Activated naive CD8-positive, alpha-beta T cell (primary cell): ENCODE measurements at regions not wholly inside any gene's neighbourhood (a gene's known extent, or its start where the extent isn't known, plus 50 kb on each side); places are given as distances from the start of the nearest gene placed in this dataset.
"Not testable (repeated sequence)": the region's sequence is repeated elsewhere in the genome, so short reads cannot be mapped to it uniquely, and the experiment has no call there.

ENCODE experiments used
- H3K27ac Mint-ChIP-seq: one replicate; pipeline ENCODE4 v1.8.0; 2021; ENCODE audit warnings: mixed read lengths
- H3K27me3 Mint-ChIP-seq: one replicate; pipeline ENCODE4 v1.8.0; 2021; ENCODE audit warnings: mixed read lengths
- H3K36me3 Mint-ChIP-seq: one replicate; pipeline ENCODE4 v1.8.0; 2021; ENCODE audit warnings: mixed read lengths
- H3K4me1 Mint-ChIP-seq: one replicate; pipeline ENCODE4 v1.8.0; 2021; ENCODE audit warnings: low read depth, mixed read lengths
- H3K4me3 Mint-ChIP-seq: one replicate; pipeline ENCODE4 v1.8.0; 2021; ENCODE audit warnings: mild to moderate bottlenecking, mixed read lengths
- H3K9me3 Mint-ChIP-seq: one replicate; pipeline ENCODE4 v1.8.0; 2021; ENCODE audit warnings: low read depth, mixed read lengths

GRCh38 chr2:126952216-126952615 is 53.5 kb downstream of the TEX51 start:
- Mint-ChIP-seq H3K27ac (no peak overlapping the region), H3K9me3 (no peaks in the 10 kb centered on the region), H3K27me3 (peaks cover 4% of the 10 kb centered on the region), H3K4me1 (peaks cover 9% of the 10 kb centered on the region), H3K36me3 (no peaks in the 10 kb centered on the region), H3K4me3 (no peak overlapping the region)

GRCh38 chr2:126953483-126953882 is 54.8 kb downstream of the TEX51 start:
- H3K36me3 Mint-ChIP-seq, result no peaks in the 10 kb centered on the region
- H3K4me3 Mint-ChIP-seq, result no peak overlapping the region
- peaks cover 10% of the 10 kb centered on the region for H3K4me1 Mint-ChIP-seq
- no peak overlapping the region for H3K27ac Mint-ChIP-seq
- H3K27me3 Mint-ChIP-seq, result peaks cover 4% of the 10 kb centered on the region
- H3K9me3 Mint-ChIP-seq, result no peaks in the 10 kb centered on the region

GRCh38 chr2:126954831-126955230 is 56.1 kb downstream of the TEX51 start:
- H3K27me3 Mint-ChIP-seq, result peaks cover 8% of the 10 kb centered on the region
- H3K4me1 Mint-ChIP-seq, result peaks cover 10% of the 10 kb centered on the region
- no peak overlapping the region for H3K4me3 Mint-ChIP-seq
- no peaks in the 10 kb centered on the region for H3K9me3 Mint-ChIP-seq
- no peaks in the 10 kb centered on the region for H3K36me3 Mint-ChIP-seq
- no peak overlapping the region for H3K27ac Mint-ChIP-seq

GRCh38 chr2:126956773-126957172 is 58.1 kb downstream of the TEX51 start:
- H3K9me3 Mint-ChIP-seq, H3K27ac Mint-ChIP-seq, H3K27me3 Mint-ChIP-seq, H3K4me3 Mint-ChIP-seq, H3K4me1 Mint-ChIP-seq, H3K36me3 Mint-ChIP-seq: not testable (repeated sequence)

GRCh38 chr2:126963390-126963789 is 64.7 kb downstream of the TEX51 start:
- peaks cover 7% of the 10 kb centered on the region for H3K9me3 Mint-ChIP-seq
- H3K27ac Mint-ChIP-seq, result no peak overlapping the region
- peaks cover 10% of the 10 kb centered on the region for H3K27me3 Mint-ChIP-seq
- no peak overlapping the region for H3K4me3 Mint-ChIP-seq
- no peaks in the 10 kb centered on the region for H3K36me3 Mint-ChIP-seq
- no peaks in the 10 kb centered on the region for H3K4me1 Mint-ChIP-seq

GRCh38 chr2:126966601-126967000 is 67.9 kb downstream of the TEX51 start:
- no peaks in the 10 kb centered on the region for H3K9me3 Mint-ChIP-seq
- no peak overlapping the region for H3K4me3 Mint-ChIP-seq
- H3K36me3 Mint-ChIP-seq, result no peaks in the 10 kb centered on the region
- peaks cover 12% of the 10 kb centered on the region for H3K27me3 Mint-ChIP-seq
- H3K27ac Mint-ChIP-seq, result no peak overlapping the region
- no peaks in the 10 kb centered on the region for H3K4me1 Mint-ChIP-seq

GRCh38 chr2:126970583-126970982 is 71.9 kb downstream of the TEX51 start:
- no peaks in the 10 kb centered on the region for H3K9me3 Mint-ChIP-seq
- H3K27me3 Mint-ChIP-seq, result peaks cover 14% of the 10 kb centered on the region
- peak overlapping the region; percentile 20 for H3K4me3 Mint-ChIP-seq
- no peaks in the 10 kb centered on the region for H3K36me3 Mint-ChIP-seq
- H3K27ac Mint-ChIP-seq, result no peak overlapping the region
- no peaks in the 10 kb centered on the region for H3K4me1 Mint-ChIP-seq

- peaks cover 13% of the 10 kb centered on the region for H3K27me3 Mint-ChIP-seq
- H3K4me3 Mint-ChIP-seq, result peak overlapping the region; percentile 20
These were observed 72.4 kb downstream of the TEX51 start for GRCh38 chr2:126971162-126971480.

GRCh38 chr2:126971481-126972278 is 73.0 kb downstream of the TEX51 start:
- no peak overlapping the region for H3K27ac Mint-ChIP-seq

More at GRCh38 chr2:126971162-126971480, 72.4 kb downstream of the TEX51 start:
- Mint-ChIP-seq H3K27ac (no peak overlapping the region), H3K9me3 (no peaks in the 10 kb centered on the region), H3K36me3 (no peaks in the 10 kb centered on the region), H3K4me1 (no peaks in the 10 kb centered on the region)

GRCh38 chr2:126972279-126972626 is 73.6 kb downstream of the TEX51 start:
- Mint-ChIP-seq H3K27ac (no peak overlapping the region), H3K4me3 (no peak overlapping the region), H3K27me3 (peaks cover 12% of the 10 kb centered on the region), H3K9me3 (no peaks in the 10 kb centered on the region), H3K36me3 (no peaks in the 10 kb centered on the region), H3K4me1 (no peaks in the 10 kb centered on the region)

More at GRCh38 chr2:126971481-126972278, 73.0 kb downstream of the TEX51 start:
- Mint-ChIP-seq H3K36me3 (no peaks in the 10 kb centered on the region), H3K4me3 (peak overlapping the region; percentile 77), H3K9me3 (no peaks in the 10 kb centered on the region), H3K27me3 (peaks cover 12% of the 10 kb centered on the region), H3K4me1 (no peaks in the 10 kb centered on the region)

- H3K4me3 Mint-ChIP-seq, result no peak overlapping the region
- H3K9me3 Mint-ChIP-seq, result no peaks in the 10 kb centered on the region
- no peak overlapping the region for H3K27ac Mint-ChIP-seq
- H3K27me3 Mint-ChIP-seq, result peaks cover 8% of the 10 kb centered on the region
- H3K36me3 Mint-ChIP-seq, result no peaks in the 10 kb centered on the region
- H3K4me1 Mint-ChIP-seq, result peaks cover 5% of the 10 kb centered on the region
These were observed 75.1 kb downstream of the TEX51 start for GRCh38 chr2:126973745-126974144.

GRCh38 chr2:126975671-126976655 is 77.3 kb downstream of the TEX51 start:
- Mint-ChIP-seq H3K36me3 (no peaks in the 10 kb centered on the region), H3K27ac (no peak overlapping the region), H3K27me3 (peaks cover 2% of the 10 kb centered on the region), H3K4me3 (no peak overlapping the region), H3K4me1 (peaks cover 5% of the 10 kb centered on the region), H3K9me3 (no peaks in the 10 kb centered on the region)

GRCh38 chr2:126976721-126977328 is 78.1 kb downstream of the TEX51 start:
- peaks cover 2% of the 10 kb centered on the region for H3K27me3 Mint-ChIP-seq
- H3K4me1 Mint-ChIP-seq, result peaks cover 5% of the 10 kb centered on the region
- H3K4me3 Mint-ChIP-seq, result no peak overlapping the region
- H3K27ac Mint-ChIP-seq, result no peak overlapping the region
- no peaks in the 10 kb centered on the region for H3K9me3 Mint-ChIP-seq
- no peaks in the 10 kb centered on the region for H3K36me3 Mint-ChIP-seq

GRCh38 chr2:126978333-126978732 is 79.6 kb downstream of the TEX51 start:
- Mint-ChIP-seq H3K27ac (no peak overlapping the region), H3K36me3 (no peaks in the 10 kb centered on the region), H3K4me1 (peaks cover 5% of the 10 kb centered on the region), H3K4me3 (no peak overlapping the region), H3K27me3 (no peaks in the 10 kb centered on the region), H3K9me3 (no peaks in the 10 kb centered on the region)
